ENCODE measurements at regions not wholly inside any gene's neighbourhood (a gene's known extent, or its start where the extent isn't known, plus 50 kb on each side); places are given as distances from the start of the nearest gene placed in this dataset.
"Not testable (repeated sequence)": the region's sequence is repeated elsewhere in the genome, so short reads cannot be mapped to it uniquely, and the experiment has no call there.

- Histone ChIP-seq H3K27me3 (ENCODE audit: insufficient read depth, low read depth) (no peaks in the 10 kb centered on the region), H3K4me3 (IDR thresholded peaks at IDR 0.05; ENCODE audit: insufficient read depth, low read depth, low read length) (no peak overlapping the region), H4K20me1 (ENCODE audit: insufficient read depth) (no peaks in the 10 kb centered on the region), H3K27ac (no peak overlapping the region), H3K79me2 (ENCODE audit: insufficient read depth, low read depth) (no peaks in the 10 kb centered on the region), H3K9ac (no peak overlapping the region), H2AFZ (ENCODE audit: low read depth) (no peak overlapping the region), H3K4me2 (no peak overlapping the region), H3K4me1 (ENCODE audit: low read depth, poor library complexity, severe bottlenecking) (no peaks in the 10 kb centered on the region), H3K36me3 (ENCODE audit: insufficient read depth) (no peaks in the 10 kb centered on the region)
- TF ChIP-seq CTCF (conservative IDR thresholded peaks at IDR 0.05; ENCODE audit: low read depth, low read length), result no peak
These were observed 66.1 kb downstream of the RBMX2 start for GRCh38 chrX:130467936-130468335.

- Histone ChIP-seq H4K20me1 (ENCODE audit: insufficient read depth) (no peaks in the 10 kb centered on the region), H3K79me2 (ENCODE audit: insufficient read depth, low read depth) (no peaks in the 10 kb centered on the region), H3K27me3 (ENCODE audit: insufficient read depth, low read depth) (no peaks in the 10 kb centered on the region), H3K9ac (no peak overlapping the region), H3K36me3 (ENCODE audit: insufficient read depth) (no peaks in the 10 kb centered on the region), H3K4me2 (no peak overlapping the region), H3K4me1 (ENCODE audit: low read depth, poor library complexity, severe bottlenecking) (no peaks in the 10 kb centered on the region), H3K4me3 (IDR thresholded peaks at IDR 0.05; ENCODE audit: insufficient read depth, low read depth, low read length) (no peak overlapping the region), H2AFZ (ENCODE audit: low read depth) (no peak overlapping the region), H3K27ac (no peak overlapping the region)
- no peak for TF ChIP-seq CTCF (conservative IDR thresholded peaks at IDR 0.05; ENCODE audit: low read depth, low read length)
These were observed 66.7 kb downstream of the RBMX2 start for GRCh38 chrX:130468395-130468923.

GRCh38 chrX:130482871-130483270 lies 81.1 kb downstream of the RBMX2 start:
- Histone ChIP-seq H3K9ac (no peak overlapping the region), H3K27ac (no peak overlapping the region), H3K4me2 (no peak overlapping the region), H3K4me3 (IDR thresholded peaks at IDR 0.05; ENCODE audit: insufficient read depth, low read depth, low read length) (no peak overlapping the region), H3K27me3 (ENCODE audit: insufficient read depth, low read depth) (no peaks in the 10 kb centered on the region), H4K20me1 (ENCODE audit: insufficient read depth) (no peaks in the 10 kb centered on the region), H3K36me3 (ENCODE audit: insufficient read depth) (no peaks in the 10 kb centered on the region), H3K79me2 (ENCODE audit: insufficient read depth, low read depth) (no peaks in the 10 kb centered on the region), H3K4me1 (ENCODE audit: low read depth, poor library complexity, severe bottlenecking) (no peaks in the 10 kb centered on the region), H2AFZ (ENCODE audit: low read depth) (no peak overlapping the region)
- no peak for TF ChIP-seq CTCF (conservative IDR thresholded peaks at IDR 0.05; ENCODE audit: low read depth, low read length)

- Histone ChIP-seq H3K27ac (no peak overlapping the region), H3K79me2 (ENCODE audit: insufficient read depth, low read depth) (no peaks in the 10 kb centered on the region), H3K4me2 (no peak overlapping the region), H3K9ac (no peak overlapping the region), H4K20me1 (ENCODE audit: insufficient read depth) (no peaks in the 10 kb centered on the region), H3K4me3 (IDR thresholded peaks at IDR 0.05; ENCODE audit: insufficient read depth, low read depth, low read length) (no peak overlapping the region), H3K27me3 (ENCODE audit: insufficient read depth, low read depth) (no peaks in the 10 kb centered on the region), H3K4me1 (ENCODE audit: low read depth, poor library complexity, severe bottlenecking) (no peaks in the 10 kb centered on the region), H2AFZ (ENCODE audit: low read depth) (no peak overlapping the region), H3K36me3 (ENCODE audit: insufficient read depth) (no peaks in the 10 kb centered on the region)
- TF ChIP-seq CTCF (conservative IDR thresholded peaks at IDR 0.05; ENCODE audit: low read depth, low read length), result no peak
These were observed 84.1 kb downstream of the RBMX2 start for GRCh38 chrX:130485870-130486269.

GRCh38 chrX:130495502-130495901 lies 93.7 kb downstream of the RBMX2 start:
- H4K20me1 ChIP-seq (ENCODE audit: insufficient read depth); H3K36me3 ChIP-seq (ENCODE audit: insufficient read depth); H3K4me1 ChIP-seq (ENCODE audit: low read depth, poor library complexity, severe bottlenecking); H2AFZ ChIP-seq (ENCODE audit: low read depth); H3K4me2 ChIP-seq; H3K79me2 ChIP-seq (ENCODE audit: insufficient read depth, low read depth); H3K27ac ChIP-seq; H3K27me3 ChIP-seq (ENCODE audit: insufficient read depth, low read depth); H3K9ac ChIP-seq; H3K4me3 ChIP-seq (IDR thresholded peaks at IDR 0.05; ENCODE audit: insufficient read depth, low read depth, low read length): not testable (repeated sequence)

All from KMS-11 (cell line).